Osteocyte (in vitro differentiated cells): ENCODE measurements at regions not wholly inside any gene's neighbourhood (a gene's known extent, or its start where the extent isn't known, plus 50 kb on each side); places are given as distances from the start of the nearest gene placed in this dataset.

Experiments
- DNase-seq: peaks from one replicate; pipeline ENCODE4 v3.0.0; 2021; ENCODE audit warnings: mixed read lengths; ENCODE audit not compliant: unreplicated experiment; ENCODE audit errors: extremely low spot score
- H3K27ac Mint-ChIP-seq: one replicate; pipeline ENCODE4 v1.8.0; 2021; ENCODE audit warnings: mild to moderate bottlenecking, mixed read lengths; ENCODE audit not compliant: unreplicated experiment
- H3K27me3 Mint-ChIP-seq: one replicate; pipeline ENCODE4 v1.8.0; 2021; ENCODE audit warnings: mixed read lengths; ENCODE audit not compliant: unreplicated experiment
- H3K36me3 Mint-ChIP-seq: one replicate; pipeline ENCODE4 v1.8.0; 2021; ENCODE audit warnings: mixed read lengths; ENCODE audit not compliant: unreplicated experiment
- H3K4me1 Mint-ChIP-seq: one replicate; pipeline ENCODE4 v1.8.0; 2021; ENCODE audit warnings: mixed read lengths; ENCODE audit not compliant: unreplicated experiment
- H3K4me3 Mint-ChIP-seq: one replicate; pipeline ENCODE4 v1.8.0; 2021; ENCODE audit warnings: mild to moderate bottlenecking, moderate library complexity, mixed read lengths; ENCODE audit not compliant: unreplicated experiment
- H3K9me3 Mint-ChIP-seq: one replicate; pipeline ENCODE4 v1.8.0; 2021; ENCODE audit warnings: mixed read lengths; ENCODE audit not compliant: unreplicated experiment
- TF ChIP-seq, protein P1 (sequence below): fragments of 200-600 bp; sonication (generic); IDR thresholded peaks from 2 replicates; pipeline ENCODE4 v1.5.0; 2021; ENCODE audit warnings: antibody characterized with exemption, mild to moderate bottlenecking, moderate library complexity

DNA sequence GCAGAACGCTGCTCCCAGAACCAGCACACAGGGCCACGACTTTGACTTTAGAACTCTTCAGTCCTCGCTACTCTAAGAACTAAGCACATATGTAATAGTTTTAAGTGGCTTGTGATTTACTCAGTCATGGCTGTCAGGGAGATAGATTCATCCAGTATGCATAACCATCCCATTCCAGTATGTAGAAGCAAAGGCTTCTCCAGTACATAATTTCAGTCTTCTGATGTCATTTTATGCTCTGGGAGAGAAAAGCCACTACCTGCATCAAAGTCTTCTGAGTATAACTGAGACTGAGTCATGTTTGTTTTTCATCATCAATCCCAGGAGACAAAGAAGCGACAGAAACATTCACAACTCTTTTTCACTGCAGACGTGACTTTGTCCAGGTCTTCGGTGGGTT is 885.7 kb downstream of the PLA2G4A start:
- no peak overlapping the region for H3K27ac Mint-ChIP-seq
- no peaks in the 10 kb centered on the region for H3K4me1 Mint-ChIP-seq
- TF ChIP-seq, protein P1, sequence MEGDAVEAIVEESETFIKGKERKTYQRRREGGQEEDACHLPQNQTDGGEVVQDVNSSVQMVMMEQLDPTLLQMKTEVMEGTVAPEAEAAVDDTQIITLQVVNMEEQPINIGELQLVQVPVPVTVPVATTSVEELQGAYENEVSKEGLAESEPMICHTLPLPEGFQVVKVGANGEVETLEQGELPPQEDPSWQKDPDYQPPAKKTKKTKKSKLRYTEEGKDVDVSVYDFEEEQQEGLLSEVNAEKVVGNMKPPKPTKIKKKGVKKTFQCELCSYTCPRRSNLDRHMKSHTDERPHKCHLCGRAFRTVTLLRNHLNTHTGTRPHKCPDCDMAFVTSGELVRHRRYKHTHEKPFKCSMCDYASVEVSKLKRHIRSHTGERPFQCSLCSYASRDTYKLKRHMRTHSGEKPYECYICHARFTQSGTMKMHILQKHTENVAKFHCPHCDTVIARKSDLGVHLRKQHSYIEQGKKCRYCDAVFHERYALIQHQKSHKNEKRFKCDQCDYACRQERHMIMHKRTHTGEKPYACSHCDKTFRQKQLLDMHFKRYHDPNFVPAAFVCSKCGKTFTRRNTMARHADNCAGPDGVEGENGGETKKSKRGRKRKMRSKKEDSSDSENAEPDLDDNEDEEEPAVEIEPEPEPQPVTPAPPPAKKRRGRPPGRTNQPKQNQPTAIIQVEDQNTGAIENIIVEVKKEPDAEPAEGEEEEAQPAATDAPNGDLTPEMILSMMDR = no peak
- peaks cover 10% of the 10 kb centered on the region for H3K9me3 Mint-ChIP-seq
- no peak overlapping the region for H3K4me3 Mint-ChIP-seq
- H3K36me3 Mint-ChIP-seq = no peaks in the 10 kb centered on the region
- DNase-seq = no peak
- no peaks in the 10 kb centered on the region for H3K27me3 Mint-ChIP-seq

DNA sequence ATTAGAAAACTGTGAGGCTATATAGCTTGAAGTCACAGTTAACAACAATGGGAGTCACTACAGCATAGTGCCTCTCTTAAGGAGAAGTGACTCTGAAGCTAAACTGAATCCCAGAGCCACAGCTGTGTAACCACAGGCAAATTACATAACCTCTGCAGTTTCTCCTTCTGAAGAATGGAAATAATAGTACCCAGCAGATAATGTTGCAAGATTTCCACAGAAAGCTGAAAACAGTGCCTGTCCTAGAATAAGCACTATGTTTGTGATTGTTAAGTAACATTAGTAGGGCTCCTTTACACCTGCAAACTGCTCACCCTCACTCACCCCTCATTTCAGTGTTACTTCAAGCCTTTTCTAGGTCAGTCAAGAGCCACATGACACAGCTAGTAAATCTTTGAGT is 886.7 kb downstream of the PLA2G4A start:
- no peak overlapping the region for H3K27ac Mint-ChIP-seq
- H3K4me1 Mint-ChIP-seq = no peaks in the 10 kb centered on the region
- H3K9me3 Mint-ChIP-seq = peaks cover 10% of the 10 kb centered on the region
- TF ChIP-seq, protein P1 = no peak
- no peak for DNase-seq
- H3K4me3 Mint-ChIP-seq = no peak overlapping the region
- H3K27me3 Mint-ChIP-seq = no peaks in the 10 kb centered on the region
- H3K36me3 Mint-ChIP-seq = no peaks in the 10 kb centered on the region

DNA sequence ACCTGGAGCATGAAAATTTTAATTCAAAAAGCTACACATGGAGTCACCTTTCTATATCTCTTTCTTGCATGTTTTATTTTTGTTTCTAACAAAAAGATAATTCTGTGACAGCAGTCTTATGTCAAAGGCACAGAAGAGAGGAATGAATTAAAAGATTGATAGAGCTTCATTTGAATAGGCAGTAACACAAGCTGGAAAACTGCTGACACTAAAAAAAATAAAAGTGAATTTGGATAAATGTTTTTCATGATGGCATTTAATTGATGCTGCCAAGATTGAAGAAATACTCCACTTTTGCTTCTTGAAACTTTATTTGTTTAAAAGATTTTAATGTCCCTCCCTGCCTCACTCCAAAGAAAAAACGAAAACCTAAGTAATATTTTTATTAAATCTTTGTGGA is 887.4 kb downstream of the PLA2G4A start:
- TF ChIP-seq, protein P1 = no peak
- Mint-ChIP-seq H3K27me3 (no peaks in the 10 kb centered on the region), H3K27ac (no peak overlapping the region), H3K9me3 (peaks cover 5% of the 10 kb centered on the region), H3K4me3 (no peak overlapping the region), H3K36me3 (no peaks in the 10 kb centered on the region), H3K4me1 (no peaks in the 10 kb centered on the region)
- DNase-seq = no peak

DNA sequence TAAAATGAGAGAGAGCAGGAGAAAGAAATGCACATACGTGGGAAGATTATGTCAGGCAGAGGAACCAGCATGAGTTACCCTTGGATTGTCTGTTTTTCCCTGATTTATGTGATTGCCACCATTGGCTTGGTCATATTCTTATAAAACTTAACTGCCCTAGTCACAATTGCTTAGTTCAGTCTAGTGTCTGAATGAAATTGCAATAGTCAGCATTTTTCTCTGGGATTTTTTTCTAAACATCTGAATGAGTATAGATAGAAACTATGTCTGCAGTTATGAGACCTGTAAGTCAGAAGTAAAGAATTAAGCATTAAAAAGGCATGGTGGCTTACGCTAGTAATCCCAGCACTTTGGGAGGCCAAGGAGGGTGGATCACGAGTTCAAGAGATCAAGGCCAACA is 889.8 kb downstream of the PLA2G4A start:
- TF ChIP-seq, protein P1 = no peak
- no peaks in the 10 kb centered on the region for H3K4me1 Mint-ChIP-seq
- H3K27me3 Mint-ChIP-seq = no peaks in the 10 kb centered on the region
- H3K27ac Mint-ChIP-seq = no peak overlapping the region
- H3K4me3 Mint-ChIP-seq = no peak overlapping the region
- H3K9me3 Mint-ChIP-seq = no peaks in the 10 kb centered on the region
- H3K36me3 Mint-ChIP-seq = no peaks in the 10 kb centered on the region
- no peak for DNase-seq

DNA sequence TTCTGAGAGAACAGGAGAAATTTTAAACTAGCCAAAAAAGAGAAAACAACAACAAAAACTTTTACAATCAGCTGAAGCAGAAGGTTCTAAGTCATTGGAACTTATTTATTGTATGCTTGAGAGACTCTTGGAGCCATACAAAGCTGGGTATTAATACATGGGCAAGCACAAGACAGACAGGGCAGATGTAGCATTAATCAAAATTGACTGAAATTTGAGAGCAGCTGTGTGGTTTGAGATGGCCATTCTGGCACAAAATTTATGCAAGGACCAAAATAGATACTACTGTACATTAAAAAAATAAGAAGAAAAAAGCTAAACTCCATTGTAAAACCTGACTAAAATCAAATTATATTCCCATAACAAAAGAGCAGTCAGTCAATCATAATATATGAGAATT is 892.5 kb downstream of the PLA2G4A start:
- no peaks in the 10 kb centered on the region for H3K27me3 Mint-ChIP-seq
- H3K4me1 Mint-ChIP-seq = peaks cover 2% of the 10 kb centered on the region
- H3K4me3 Mint-ChIP-seq = no peak overlapping the region
- H3K36me3 Mint-ChIP-seq = no peaks in the 10 kb centered on the region
- DNase-seq = no peak
- no peak overlapping the region for H3K27ac Mint-ChIP-seq
- H3K9me3 Mint-ChIP-seq = no peaks in the 10 kb centered on the region
- TF ChIP-seq, protein P1 = no peak
